Liver (tissue), 3 donors: ENCODE measurements at regions not wholly inside any gene's neighbourhood (a gene's known extent, or its start where the extent isn't known, plus 50 kb on each side); places are given as distances from the start of the nearest gene placed in this dataset.

ENCODE experiments used
- CTCF ChIP-seq: fragments of 150-350 bp; IDR thresholded peaks from 2 replicates; pipeline ENCODE4 v1.5.1; 2017; ENCODE audit warnings: improper control_type of control experiment, low read depth, low read length; ENCODE audit not compliant: missing input control
- EGR1 ChIP-seq, 2 donors: IDR thresholded peaks; 2 replicates each; pipeline ENCODE4 v1.6.1; 2016 to 2018; ENCODE audit warnings: antibody characterized with exemption in 2 of 2, low read depth in 2 of 2
- FOXA1 ChIP-seq: IDR thresholded peaks from 2 replicates; pipeline ENCODE4 v1.6.1; 2016; ENCODE audit warnings: antibody characterized with exemption
- GABPA ChIP-seq, 2 donors: IDR thresholded peaks in 1 of 2; conservative IDR thresholded peaks in 1 of 2; 2 replicates each; pipeline ENCODE4 v1.6.1; 2016; ENCODE audit warnings: antibody characterized with exemption in 2 of 2, mild to moderate bottlenecking in 1 of 2, moderate library complexity in 1 of 2
- HNF4A ChIP-seq, 2 donors: conservative IDR thresholded peaks; 2 replicates each; pipeline ENCODE4 v1.6.1; 2016; ENCODE audit warnings: antibody characterized with exemption in 2 of 2, mild to moderate bottlenecking in 2 of 2
- JUND ChIP-seq, 2 donors: IDR thresholded peaks; 2 replicates each; pipeline ENCODE4 v1.6.1; 2016; ENCODE audit warnings: antibody characterized with exemption in 2 of 2
- RAD21 ChIP-seq, 2 donors: IDR thresholded peaks; 2 replicates each; pipeline ENCODE4 v1.6.1; 2016; ENCODE audit warnings: antibody characterized with exemption in 2 of 2, mild to moderate bottlenecking in 2 of 2
- RXRA ChIP-seq, 2 donors: IDR thresholded peaks; 2 replicates each; pipeline ENCODE4 v1.6.1; 2017 to 2018; ENCODE audit warnings: antibody characterized with exemption in 2 of 2, mild to moderate bottlenecking in 1 of 2
- SP1 ChIP-seq: IDR thresholded peaks from 2 replicates; pipeline ENCODE4 v1.6.1; 2018; ENCODE audit warnings: antibody characterized with exemption, mild to moderate bottlenecking
- TAF1 ChIP-seq: conservative IDR thresholded peaks from 2 replicates; pipeline ENCODE4 v1.6.1; 2016; ENCODE audit warnings: antibody characterized with exemption, mild to moderate bottlenecking
- TF ChIP-seq, protein P1 (sequence below): IDR thresholded peaks from 2 replicates; pipeline ENCODE4 v1.6.1; 2016; ENCODE audit warnings: antibody characterized with exemption, mild to moderate bottlenecking
- TF ChIP-seq, protein P2 (sequence below): IDR thresholded peaks from 2 replicates; pipeline ENCODE4 v1.6.1; 2016; ENCODE audit warnings: antibody characterized with exemption
- TF ChIP-seq, protein P3 (sequence below): IDR thresholded peaks from 2 replicates; pipeline ENCODE4 v1.6.1; 2016; ENCODE audit warnings: antibody characterized with exemption
- donor health status: healthy.
- donor health status: healthy.

DNA sequence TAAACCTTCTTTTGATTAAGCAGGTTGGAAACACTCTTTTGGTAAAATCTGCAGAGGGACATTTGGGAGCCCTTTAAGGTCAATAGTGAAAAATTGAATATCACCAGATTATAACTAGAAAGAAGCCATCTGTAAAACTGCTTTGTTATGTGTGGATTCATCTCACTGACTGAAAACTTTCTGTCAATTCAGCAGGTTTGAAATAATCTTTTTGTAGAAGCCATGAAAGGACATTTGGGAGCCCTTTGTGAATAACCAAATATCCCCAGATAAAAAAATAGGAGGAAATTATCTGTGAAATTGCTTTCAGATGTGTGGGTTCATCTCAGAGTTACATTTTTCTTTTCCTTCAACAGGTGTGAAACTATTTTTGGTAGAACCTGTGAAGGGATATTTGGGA, 1690.7 kb downstream of the UQCRFS1 start:
- no peak for TF ChIP-seq CTCF
- TF ChIP-seq, protein P1, sequence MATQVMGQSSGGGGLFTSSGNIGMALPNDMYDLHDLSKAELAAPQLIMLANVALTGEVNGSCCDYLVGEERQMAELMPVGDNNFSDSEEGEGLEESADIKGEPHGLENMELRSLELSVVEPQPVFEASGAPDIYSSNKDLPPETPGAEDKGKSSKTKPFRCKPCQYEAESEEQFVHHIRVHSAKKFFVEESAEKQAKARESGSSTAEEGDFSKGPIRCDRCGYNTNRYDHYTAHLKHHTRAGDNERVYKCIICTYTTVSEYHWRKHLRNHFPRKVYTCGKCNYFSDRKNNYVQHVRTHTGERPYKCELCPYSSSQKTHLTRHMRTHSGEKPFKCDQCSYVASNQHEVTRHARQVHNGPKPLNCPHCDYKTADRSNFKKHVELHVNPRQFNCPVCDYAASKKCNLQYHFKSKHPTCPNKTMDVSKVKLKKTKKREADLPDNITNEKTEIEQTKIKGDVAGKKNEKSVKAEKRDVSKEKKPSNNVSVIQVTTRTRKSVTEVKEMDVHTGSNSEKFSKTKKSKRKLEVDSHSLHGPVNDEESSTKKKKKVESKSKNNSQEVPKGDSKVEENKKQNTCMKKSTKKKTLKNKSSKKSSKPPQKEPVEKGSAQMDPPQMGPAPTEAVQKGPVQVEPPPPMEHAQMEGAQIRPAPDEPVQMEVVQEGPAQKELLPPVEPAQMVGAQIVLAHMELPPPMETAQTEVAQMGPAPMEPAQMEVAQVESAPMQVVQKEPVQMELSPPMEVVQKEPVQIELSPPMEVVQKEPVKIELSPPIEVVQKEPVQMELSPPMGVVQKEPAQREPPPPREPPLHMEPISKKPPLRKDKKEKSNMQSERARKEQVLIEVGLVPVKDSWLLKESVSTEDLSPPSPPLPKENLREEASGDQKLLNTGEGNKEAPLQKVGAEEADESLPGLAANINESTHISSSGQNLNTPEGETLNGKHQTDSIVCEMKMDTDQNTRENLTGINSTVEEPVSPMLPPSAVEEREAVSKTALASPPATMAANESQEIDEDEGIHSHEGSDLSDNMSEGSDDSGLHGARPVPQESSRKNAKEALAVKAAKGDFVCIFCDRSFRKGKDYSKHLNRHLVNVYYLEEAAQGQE: no peak
- no peak for TF ChIP-seq EGR1 (IDR thresholded peaks at IDR 0.05; ENCODE audit: low read depth in 2 of 2)
- TF ChIP-seq JUND (IDR thresholded peaks at IDR 0.05): no peak
- TF ChIP-seq TAF1: no peak
- TF ChIP-seq GABPA (IDR thresholded peaks at IDR 0.05 in 1 of 2, conservative IDR thresholded peaks at IDR 0.05 in 1 of 2): no peak
- TF ChIP-seq RAD21 (IDR thresholded peaks at IDR 0.05): no peak
- TF ChIP-seq, protein P2, sequence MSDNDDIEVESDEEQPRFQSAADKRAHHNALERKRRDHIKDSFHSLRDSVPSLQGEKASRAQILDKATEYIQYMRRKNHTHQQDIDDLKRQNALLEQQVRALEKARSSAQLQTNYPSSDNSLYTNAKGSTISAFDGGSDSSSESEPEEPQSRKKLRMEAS: no peak
- TF ChIP-seq SP1: no peak
- TF ChIP-seq, protein P3, sequence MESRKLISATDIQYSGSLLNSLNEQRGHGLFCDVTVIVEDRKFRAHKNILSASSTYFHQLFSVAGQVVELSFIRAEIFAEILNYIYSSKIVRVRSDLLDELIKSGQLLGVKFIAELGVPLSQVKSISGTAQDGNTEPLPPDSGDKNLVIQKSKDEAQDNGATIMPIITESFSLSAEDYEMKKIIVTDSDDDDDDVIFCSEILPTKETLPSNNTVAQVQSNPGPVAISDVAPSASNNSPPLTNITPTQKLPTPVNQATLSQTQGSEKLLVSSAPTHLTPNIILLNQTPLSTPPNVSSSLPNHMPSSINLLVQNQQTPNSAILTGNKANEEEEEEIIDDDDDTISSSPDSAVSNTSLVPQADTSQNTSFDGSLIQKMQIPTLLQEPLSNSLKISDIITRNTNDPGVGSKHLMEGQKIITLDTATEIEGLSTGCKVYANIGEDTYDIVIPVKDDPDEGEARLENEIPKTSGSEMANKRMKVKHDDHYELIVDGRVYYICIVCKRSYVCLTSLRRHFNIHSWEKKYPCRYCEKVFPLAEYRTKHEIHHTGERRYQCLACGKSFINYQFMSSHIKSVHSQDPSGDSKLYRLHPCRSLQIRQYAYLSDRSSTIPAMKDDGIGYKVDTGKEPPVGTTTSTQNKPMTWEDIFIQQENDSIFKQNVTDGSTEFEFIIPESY: no peak
- TF ChIP-seq RXRA (IDR thresholded peaks at IDR 0.05): no peak
- no peak for TF ChIP-seq HNF4A (conservative IDR thresholded peaks at IDR 0.05)
- no peak for TF ChIP-seq FOXA1
